HG03060 (cell line): ENCODE measurements at regions not wholly inside any gene's neighbourhood (a gene's known extent, or its start where the extent isn't known, plus 50 kb on each side); places are given as distances from the start of the nearest gene placed in this dataset.
"Not testable (repeated sequence)": the region's sequence is repeated elsewhere in the genome, so short reads cannot be mapped to it uniquely, and the experiment has no call there.

Experiments
- ATAC-seq: cut with Tn5 transposase; IDR thresholded peaks from one replicate; pipeline ENCODE4 v1.9.1; 2021; ENCODE audit warnings: low read depth, moderate number of reproducible peaks; ENCODE audit not compliant: unreplicated experiment

DNA sequence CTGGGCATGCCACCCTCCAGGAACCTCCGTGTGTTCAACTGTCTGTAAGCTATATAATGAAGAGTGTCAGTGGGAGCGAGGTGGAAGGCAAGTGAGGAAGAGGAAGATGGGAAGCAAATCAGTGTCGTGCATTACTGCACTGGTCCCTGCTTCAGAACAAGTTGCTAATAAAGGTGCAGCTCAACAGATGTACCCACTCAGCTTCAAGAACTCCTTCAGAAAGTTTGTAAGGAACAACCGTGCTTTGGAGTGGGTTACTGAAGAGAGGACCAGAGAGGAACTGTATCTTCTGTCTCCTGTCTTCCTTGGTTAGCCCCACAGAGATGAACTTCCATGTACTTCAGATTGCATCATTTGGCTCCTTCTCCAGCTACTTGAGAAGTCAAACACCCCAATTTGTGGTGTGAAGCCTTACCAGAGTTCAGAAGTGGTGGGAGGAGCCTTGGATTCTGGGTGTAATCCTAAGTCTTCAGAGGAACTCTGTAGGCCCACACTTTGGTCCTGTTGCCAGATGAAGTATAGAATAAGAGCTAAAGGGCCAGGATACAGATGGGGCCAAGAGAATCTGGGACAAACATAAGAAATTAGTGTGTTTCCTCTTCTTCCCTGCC, 290.5 kb upstream of the PROX1 start:
- no peak for ATAC-seq

DNA sequence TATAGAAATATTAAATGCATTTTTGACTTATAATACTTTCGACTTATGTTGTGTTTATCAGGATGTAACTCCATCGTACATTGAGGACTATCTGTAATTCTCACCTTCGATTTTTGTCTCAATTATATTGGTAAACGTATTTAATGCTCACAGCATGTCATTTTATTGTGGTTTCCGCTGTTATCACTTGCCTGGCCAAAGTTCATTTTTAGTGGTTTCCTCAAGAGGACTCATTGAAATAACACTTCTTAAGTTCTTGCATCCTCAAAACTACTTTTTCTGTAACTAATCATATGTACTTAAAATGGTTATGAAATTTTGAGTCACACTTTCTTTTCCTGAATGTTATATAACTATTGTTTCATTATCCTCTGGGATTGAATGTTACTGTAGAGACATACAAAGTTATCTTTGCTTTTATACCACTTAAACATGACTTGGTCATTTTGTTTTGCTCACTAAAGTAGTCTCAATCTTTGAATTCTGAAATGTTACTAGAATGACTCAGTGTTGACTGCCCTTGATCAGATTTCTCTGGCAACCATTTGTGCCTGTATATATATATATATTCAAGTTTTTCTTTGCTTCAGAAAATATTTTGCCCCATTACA, 289.6 kb upstream of the PROX1 start:
- no peak for ATAC-seq

DNA sequence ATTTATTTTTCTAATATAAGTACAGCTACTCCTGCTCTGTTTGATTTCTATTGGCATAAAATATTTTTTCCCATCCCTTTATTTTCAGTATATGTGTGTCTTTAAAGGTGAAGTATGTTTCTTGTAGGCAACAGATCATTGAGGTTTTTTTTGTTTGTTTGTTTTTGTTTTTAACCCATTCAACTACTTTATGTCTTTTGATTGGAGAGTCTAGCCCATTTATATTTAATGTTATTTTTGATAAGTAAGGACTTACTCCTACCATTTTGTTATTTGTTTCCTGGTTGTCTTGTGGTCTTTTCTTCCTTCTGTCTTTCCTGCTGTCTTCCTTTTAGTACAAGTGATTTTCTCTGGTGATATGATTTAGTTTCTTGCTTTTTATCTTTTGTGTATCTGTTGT, 285.1 kb upstream of the PROX1 start:
- no peak for ATAC-seq

DNA sequence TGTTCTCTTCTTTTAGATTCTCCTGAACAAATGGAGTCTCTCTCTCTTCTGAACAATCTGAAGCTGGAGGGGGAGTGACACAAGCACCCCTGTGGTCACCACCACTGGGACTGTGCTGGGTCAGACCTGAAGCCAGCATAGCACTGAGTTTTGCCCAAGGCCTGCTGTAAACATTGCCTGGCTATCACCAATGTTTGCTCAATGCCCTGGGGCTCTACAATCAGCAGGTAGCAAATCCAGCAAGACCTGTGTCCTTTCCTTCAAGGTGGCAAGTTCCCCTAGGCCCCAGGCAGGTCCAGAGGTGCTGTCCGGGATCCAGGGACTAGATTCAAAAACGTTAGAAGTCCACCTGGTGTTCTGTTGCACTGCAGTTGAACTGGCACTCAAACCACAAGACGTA, 282.8 kb upstream of the PROX1 start:
- ATAC-seq = no peak

DNA sequence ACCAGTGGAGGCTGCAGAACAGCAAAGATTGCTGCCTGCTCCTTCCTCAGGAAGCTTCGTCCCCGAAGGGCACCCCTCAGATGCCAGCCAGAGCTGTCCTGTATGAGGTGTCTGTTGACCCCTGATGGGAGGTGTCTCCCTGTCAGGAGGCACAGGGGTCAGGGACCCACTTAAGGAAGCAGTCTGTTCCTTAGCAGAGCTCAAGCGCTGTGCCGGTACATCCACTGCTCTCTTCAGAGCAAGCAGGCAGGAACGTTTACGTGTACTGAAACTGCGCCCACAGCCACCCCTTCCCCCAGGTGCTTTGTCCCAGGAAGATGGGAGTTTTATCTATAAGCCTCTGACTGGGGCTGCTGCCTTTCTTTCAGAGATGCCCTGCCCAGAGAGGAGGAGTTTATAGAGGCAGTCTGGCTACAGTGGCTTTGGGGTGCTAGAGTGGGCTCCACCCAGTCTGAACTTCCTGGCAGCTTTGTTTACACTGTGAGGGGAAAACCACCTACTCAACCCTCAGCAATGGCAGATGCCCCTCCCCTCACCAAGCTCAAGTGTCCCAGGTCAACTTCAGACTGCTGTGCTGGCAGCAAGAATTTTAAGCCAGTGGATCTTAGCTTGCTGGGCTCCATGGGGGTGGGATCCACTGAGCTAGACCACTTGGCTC, 275.8 kb upstream of the PROX1 start:
- ATAC-seq = not testable (repeated sequence)

DNA sequence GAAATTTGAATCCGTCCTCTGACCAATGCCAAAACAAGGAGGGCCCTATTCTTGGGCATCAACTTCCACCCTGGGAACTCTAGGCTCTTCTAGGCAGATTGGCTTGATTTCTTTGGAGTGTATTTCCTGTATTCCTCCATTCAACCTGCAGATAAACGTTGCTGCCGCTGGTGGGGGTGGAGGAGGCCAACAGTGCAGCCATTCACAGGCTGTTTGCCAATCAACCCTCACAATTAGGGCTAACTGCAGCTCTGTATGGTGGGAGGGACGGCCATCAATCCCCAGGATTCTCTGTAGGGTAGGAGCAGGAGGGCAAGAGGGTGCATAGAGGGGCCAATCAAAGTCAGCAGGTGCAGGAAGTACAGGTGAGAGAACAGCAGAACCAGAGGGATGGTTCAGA, 273.1 kb upstream of the PROX1 start:
- ATAC-seq = no peak

DNA sequence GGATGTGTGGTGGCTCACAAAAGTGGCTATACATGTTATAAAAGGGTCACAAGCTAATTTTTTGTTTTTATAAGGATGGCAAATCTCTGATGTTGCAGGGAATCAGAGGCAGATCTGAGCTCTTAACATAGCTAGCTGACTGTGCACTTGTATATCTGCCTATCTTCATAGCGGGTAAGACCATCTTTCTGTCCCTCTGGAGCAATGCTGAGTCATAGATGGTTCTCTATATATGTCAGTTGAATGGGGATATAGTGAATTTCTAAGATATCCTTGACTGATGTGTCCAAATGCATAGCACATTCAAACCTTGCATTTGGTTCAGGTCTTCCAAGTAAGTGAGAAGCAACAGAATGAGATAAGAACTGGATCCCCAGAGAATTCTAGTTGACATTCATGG, 272.6 kb upstream of the PROX1 start:
- ATAC-seq = no peak

DNA sequence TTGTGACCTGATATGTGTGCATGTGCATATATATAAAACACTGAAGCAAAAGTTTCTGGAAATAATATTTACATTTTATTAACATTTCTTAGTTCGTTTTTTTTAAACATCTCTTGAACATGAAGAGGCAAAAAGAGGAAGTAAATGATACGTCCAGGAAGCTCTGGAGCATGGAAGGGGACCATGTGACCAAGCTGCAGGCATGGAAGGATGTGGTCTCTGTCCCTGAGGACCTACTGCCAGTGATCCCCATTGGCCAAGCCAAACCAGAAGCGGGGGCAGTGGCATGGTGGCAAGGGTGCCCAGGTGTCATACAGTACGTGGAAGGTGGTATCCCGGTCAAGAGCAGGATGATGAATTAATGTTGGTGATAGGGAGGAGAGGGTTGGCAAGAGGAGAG, 268.3 kb upstream of the PROX1 start:
- ATAC-seq = no peak

DNA sequence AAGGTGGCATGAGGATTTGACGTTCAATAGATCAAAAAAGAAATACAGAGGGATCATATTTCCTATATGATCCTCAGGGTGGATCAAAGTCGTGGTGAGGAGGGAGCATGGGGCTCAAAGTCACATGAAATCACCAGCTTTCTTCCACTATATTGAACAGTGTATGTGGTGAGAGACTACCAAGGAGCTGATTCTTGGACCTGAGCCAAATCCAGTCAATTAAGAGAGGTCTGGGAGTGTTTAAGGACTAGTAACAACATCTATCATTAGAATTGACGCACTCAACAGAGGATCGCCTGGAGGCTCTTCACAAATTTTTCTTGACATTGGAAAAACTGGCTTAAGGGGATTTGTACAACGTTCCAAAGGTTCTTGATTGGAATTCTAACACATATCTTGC, 267.7 kb upstream of the PROX1 start:
- no peak for ATAC-seq

DNA sequence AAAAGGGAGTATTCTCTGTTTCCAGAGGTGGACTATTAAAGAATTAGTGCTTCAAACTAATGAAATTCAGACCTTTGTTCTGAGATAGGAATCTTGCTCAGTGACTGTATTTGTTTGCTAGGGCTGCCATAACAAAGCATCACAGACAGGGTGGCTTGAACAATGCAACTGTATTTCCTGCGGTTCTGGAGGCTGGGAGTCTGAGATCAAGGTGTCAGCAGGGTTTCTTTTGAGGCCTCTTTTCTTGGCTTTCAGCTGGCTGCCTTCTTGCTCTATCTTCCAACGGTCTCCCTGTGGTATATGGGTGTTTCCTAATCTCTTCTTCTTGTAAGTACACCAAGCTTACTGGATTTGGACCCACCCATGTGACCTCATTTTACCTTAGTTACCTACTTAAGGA, 264.6 kb upstream of the PROX1 start:
- ATAC-seq = no peak

DNA sequence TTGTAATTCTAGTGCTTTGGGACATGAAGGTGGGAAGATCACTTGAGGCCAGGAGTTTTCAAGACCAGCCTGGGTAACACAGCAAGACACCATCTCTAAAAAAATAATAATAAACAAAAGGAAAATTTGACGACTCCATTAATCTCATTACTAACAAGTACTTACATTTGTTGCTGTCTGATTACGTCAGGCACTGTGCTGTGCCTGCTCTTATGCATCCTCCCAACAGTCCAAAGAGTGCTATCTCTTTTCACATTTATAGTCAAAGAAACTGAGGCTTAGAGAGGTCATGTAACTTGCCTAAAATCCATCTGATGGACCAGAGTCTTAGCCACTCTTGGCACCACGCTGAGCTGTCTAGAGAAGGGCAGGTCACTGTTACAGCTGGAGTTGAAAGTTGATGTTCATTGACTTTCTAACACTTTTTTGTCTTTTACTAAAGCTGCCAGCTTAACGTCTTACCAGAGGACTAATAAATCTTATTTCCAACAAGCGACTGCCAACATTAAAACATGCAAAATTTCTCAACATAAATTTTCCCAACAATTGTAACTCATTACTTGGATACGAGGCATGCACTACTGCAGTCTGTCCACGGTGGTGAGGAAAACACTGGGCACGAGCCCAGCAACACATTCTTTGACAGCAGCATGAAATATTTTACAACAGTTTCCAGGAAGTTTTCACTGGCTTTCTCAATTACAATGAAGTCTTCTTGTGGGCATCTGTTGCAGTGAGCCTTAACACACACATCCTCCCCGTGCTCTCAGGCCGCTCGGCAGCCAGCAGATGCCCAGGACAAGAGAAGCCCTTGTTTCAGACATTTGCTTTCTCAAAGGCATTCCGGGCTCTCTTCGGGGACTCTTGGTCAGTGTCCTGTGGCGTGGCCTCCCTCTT, 262.9 kb upstream of the PROX1 start:
- no peak for ATAC-seq

DNA sequence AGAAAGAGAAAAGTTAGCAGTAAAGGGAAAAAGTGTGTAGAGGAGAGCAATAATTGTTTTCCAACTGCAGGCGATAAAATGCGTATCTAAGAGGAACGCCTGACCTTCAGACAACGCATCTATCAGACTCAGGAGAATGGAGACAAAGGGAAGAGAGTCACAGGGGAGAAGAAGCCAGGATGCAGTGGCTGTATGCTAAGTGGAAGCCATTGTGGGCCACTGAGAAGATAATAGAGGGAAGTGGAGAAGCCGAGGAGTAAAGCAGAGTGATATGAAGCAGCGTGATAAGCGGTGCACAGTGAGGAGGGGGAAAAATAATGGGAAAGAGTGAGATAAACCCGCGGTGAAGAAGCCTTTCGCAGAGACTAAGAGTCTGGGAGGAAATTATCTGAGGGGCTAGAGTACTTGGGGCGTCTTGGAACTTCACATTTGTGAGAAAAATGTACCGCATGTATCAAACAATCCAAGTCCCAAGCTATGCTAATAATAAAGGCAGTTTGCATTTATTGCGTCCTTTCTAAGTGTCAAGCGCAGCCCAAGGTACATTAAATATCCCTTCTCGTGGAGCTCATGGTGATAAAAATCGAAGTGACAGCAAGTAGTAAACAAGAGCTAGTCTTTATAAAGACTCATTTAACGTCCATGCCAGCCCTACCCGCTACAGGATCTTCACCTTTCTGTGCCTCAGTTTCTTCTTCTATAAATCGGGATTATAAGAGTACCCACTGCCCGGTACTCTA, 259.8 kb upstream of the PROX1 start:
- no peak for ATAC-seq

DNA sequence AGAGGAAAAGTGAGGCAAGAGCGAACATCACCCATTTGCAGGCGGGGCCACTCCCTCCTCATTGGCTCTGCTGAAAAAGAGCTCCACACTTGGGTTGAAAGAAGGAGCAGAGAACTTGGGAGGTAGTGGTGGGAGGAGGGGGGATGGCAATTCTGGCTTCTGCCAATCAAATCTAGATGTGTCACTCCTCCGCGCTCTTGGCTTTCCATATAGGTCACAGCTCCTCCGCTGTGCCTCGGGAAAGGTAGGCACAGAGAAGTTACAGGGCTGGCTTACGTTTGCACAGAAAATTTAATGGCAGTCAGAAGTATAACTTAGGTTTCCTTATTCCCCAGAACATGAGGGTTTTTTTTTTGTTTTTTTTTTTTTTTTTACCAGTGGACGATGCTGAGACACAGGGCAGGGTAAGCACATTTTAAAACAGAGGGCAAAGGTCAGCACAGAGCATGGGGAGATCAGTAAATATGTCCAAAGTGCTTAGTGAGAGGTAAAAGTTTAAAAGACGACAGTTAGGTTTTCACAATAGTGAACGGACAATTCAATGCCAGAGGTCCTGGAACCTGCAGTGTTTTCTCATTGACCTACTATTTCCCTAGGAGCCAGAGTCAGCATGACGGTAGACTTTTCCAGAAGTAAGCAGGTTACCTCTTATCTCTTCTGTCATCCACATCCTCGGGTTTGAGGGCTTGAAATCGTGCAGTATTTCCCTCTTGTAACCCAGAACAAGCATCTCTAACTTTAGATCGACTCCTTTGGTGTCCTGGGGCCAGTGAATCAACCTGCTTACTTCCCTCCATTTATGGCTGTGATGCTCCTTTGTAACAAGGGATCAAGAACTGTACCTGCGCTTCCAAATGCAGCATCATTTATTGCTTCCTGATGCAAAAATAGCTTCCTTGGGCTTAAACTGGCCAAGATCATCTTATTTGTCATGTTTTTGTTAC, 258.9 kb upstream of the PROX1 start:
- ATAC-seq = no peak

DNA sequence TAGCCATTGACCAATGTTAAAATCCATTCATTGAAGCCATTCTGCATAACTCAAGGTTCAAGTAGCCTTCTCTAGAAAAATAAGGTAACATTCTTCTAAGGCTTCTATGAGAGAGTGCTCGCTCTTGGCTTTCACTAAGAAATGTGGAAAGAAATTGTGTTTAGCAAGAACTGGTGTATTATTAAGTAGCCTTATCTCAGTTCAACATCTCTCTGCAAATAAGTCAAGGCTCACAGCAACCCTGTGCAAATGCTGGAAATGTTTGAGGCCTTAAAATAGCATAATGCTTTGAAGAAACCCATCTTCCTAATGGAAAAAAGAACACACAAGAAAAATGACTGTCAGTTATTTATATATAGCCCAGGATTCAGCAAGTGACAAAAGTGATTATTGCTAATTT, 254.1 kb upstream of the PROX1 start:
- ATAC-seq = no peak

DNA sequence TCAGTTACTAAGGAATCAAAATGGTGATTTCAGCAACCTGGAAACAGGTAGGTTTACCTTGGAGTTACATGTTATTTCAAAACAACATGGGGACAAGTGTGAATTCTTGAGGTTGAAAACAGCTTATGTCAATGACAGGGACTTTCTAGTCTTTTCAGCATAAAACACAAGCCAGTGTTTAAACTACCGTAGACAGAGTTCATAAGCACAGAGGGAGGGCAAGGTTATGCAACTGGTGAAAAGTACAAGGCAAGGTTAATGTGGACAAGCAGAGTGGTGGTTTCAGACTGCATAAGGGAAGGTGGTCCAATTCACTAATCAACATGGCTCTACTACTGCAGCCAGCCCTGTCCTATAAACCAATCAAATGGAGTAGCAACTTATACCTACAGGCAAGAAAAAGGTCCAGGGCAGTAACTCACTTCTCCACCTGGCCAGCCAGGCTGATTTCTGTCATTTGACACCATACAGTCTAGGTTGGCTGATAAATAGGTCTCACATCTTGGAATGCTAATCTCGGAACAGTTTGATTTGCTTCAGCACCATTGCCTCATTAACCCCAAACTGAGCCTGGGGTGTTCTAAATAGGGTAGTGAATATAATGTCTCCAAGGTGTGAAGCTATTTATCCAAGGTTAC, 250.3 kb upstream of the PROX1 start:
- no peak for ATAC-seq

DNA sequence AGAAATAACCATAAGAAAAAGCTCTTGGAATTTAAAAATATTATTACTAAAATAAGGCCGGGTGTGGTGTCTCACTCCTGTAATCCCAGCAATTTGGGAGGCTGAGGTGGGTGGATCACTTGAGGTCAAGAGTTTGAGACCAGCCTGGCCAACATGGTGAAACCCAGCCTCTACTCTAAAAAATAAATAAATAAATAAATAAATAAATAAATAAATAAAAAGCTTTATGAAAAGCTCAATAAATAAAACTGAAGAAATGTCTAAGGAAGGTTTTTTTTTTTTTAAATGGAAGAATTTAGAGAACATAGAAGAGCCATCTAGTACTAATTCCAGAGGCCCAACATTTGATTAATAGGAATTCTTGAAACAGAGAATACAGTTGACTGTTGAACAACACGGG, 249.1 kb upstream of the PROX1 start:
- no peak for ATAC-seq

DNA sequence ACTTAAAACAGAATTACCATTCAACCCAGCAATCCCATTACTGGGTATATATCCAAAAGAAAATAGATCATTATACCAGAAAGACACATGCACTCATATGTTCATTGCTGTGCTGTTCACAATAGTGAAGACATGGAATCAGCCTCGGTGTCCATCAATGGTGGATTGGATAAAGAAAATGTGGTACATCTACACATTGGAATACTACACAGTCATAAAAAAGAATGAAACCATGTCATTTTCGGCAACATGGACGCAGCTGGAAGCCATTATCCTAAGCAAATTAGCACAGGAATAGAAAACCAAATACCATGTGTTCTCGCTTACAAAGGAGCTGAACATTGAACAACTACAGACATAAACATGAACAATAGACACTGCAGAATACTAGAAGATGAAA, 244.8 kb upstream of the PROX1 start:
- no peak for ATAC-seq

DNA sequence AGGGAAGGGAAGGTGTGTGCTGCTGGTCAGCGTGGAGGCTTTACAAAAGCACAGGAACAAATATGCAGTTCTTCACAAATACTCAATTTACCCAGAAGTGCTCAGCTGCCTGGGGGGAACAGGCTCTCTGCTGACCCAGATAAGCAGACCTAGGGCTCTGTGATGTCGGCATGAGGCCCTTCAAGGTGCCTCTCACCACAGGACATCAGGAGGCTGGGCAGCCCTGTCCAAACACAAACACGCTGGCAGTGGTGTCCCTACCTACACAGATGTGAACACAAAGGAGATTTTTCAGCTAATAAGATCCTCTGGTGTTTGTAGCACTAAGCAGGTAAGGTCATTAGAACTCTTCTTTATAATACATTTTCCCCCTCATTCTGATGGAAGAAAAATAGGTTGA, 243.0 kb upstream of the PROX1 start:
- ATAC-seq = no peak

DNA sequence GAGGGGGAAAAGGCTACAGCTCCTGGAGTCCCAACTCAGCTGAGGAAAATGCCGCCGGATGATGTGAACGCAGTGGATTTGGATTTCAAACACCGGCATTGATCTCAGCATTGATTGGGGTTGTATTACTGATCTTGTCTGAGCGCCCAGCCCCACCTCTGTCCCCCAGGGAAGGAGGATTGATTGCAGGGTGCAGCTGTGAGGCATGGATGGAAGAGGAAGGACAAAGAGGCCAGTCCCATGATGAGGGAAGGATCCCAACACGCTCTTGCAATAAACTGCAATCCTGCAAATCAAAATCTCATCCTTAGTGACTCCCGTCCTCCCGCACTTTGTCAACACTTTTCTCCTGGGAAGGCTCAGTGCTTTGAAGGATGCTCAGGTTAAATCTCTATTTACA, 242.3 kb upstream of the PROX1 start:
- ATAC-seq = no peak
